Subcutaneous abdominal adipose tissue (tissue), 5 donors: ENCODE measurements at regions not wholly inside any gene's neighbourhood (a gene's known extent, or its start where the extent isn't known, plus 50 kb on each side); places are given as distances from the start of the nearest gene placed in this dataset.
"Not testable (repeated sequence)": the region's sequence is repeated elsewhere in the genome, so short reads cannot be mapped to it uniquely, and the experiment has no call there.

Source experiments
- H3K27ac ChIP-seq: one replicate; pipeline ENCODE4 v1.7.0; 2013; ENCODE audit warnings: low read depth, mild to moderate bottlenecking, inconsistent platforms, low read length, moderate library complexity
- H3K27me3 ChIP-seq, 5 donors: one replicate each; pipeline ENCODE4 v1.7.0; 2013; ENCODE audit warnings: low read length in 5 of 5, inconsistent platforms in 1 of 5; ENCODE audit not compliant: control insufficient read depth in 5 of 5, insufficient read depth in 4 of 5
- H3K36me3 ChIP-seq, 5 donors: one replicate each; pipeline ENCODE4 v1.7.0; 2013; ENCODE audit warnings: low read length in 5 of 5; ENCODE audit not compliant: control insufficient read depth in 5 of 5, insufficient read depth in 5 of 5
- H3K4me1 ChIP-seq, 5 donors: one replicate each; pipeline ENCODE4 v1.7.0; 2013; ENCODE audit warnings: low read length in 5 of 5, mild to moderate bottlenecking in 3 of 5, moderate library complexity in 1 of 5; ENCODE audit not compliant: control insufficient read depth in 5 of 5, insufficient read depth in 5 of 5
- H3K4me3 ChIP-seq, 5 donors: one replicate each; pipeline ENCODE4 v1.7.0; 2013; ENCODE audit warnings: low read length in 5 of 5, low read depth in 1 of 5
- H3K9ac ChIP-seq, 5 donors: one replicate each; pipeline ENCODE4 v1.7.0; 2013; ENCODE audit warnings: low read length in 5 of 5, mild to moderate bottlenecking in 4 of 5, moderate library complexity in 3 of 5
- H3K9me3 ChIP-seq, 5 donors: one replicate each; pipeline ENCODE4 v1.7.0; 2013; ENCODE audit warnings: low read length in 5 of 5; ENCODE audit not compliant: control insufficient read depth in 5 of 5
- donor health status: healthy.
- donor health status: healthy.
- donor health status: healthy.
- donor health status: healthy.
- donor health status: healthy.

- Histone ChIP-seq H3K4me1 (no peaks in the 10 kb centered on the region), H3K4me3 (no peak overlapping the region), H3K9ac (no peak overlapping the region), H3K36me3 (no peaks in the 10 kb centered on the region), H3K27me3 (no peaks in the 10 kb centered on the region), H3K9me3 (no peaks in the 10 kb centered on the region), H3K27ac (no peak overlapping the region)
Measured at GRCh38 chr4:179344861-179345260, 1902.6 kb upstream of the AGA start.

- Histone ChIP-seq H3K4me3 (no peak overlapping the region), H3K36me3 (no peaks in the 10 kb centered on the region), H3K9ac (no peak overlapping the region), H3K27ac (no peak overlapping the region), H3K27me3 (no peaks in the 10 kb centered on the region), H3K4me1 (no peaks in the 10 kb centered on the region), H3K9me3 (no peaks in the 10 kb centered on the region)
Measured at GRCh38 chr4:179352221-179352620, 1910.0 kb upstream of the AGA start.

DNA sequence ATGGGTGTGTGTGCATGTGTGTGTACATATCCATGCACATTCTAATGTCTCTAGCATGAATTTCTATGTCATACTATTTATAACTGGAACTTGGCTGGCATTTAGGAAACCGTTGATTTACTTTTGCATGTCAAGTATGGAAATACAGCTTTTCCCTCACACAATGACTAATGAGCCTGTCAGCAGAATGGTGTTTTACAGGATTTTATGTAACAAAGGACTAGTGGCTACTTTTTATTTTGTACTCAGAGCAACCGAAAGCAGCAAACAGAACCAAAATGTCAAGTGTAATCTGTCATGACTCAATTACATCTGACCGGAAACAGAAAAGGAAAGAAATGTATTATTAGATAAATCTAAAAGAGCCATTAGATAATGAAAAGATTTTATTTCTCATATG lies 1911.5 kb upstream of the AGA start:
- H3K4me1 ChIP-seq: no peaks in the 10 kb centered on the region
- H3K4me3 ChIP-seq: no peak overlapping the region
- H3K9me3 ChIP-seq: no peaks in the 10 kb centered on the region
- no peaks in the 10 kb centered on the region for H3K27me3 ChIP-seq
- no peak overlapping the region for H3K27ac ChIP-seq
- no peak overlapping the region for H3K9ac ChIP-seq
- no peaks in the 10 kb centered on the region for H3K36me3 ChIP-seq

DNA sequence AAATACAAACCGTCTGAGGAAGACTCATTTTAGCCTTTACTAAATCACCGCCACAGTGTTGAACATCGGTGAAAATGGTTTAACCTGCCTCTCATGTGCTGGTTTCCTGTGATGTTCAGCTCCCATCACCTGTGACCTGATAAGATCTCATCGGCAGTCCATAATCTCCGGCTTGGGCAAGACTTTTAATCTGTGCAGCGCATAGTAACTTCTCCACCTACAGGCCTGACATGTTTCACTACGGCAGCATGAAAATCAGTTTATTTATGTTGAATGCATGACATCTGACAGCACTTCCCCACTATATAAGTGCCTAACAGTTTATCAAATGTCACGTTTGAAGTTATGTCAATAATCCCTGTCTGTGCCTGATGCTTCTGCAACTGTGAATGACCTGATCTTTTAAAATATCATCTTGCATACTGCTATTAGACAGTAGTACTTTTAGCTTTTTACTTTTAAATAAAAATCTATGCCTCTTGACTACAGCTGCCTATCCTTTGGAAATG lies 1919.8 kb upstream of the AGA start:
- Histone ChIP-seq H3K27ac (no peak overlapping the region), H3K9ac (no peak overlapping the region), H3K9me3 (no peaks in the 10 kb centered on the region), H3K27me3 (no peaks in the 10 kb centered on the region), H3K4me1 (no peaks in the 10 kb centered on the region), H3K4me3 (no peak overlapping the region), H3K36me3 (no peaks in the 10 kb centered on the region)

DNA sequence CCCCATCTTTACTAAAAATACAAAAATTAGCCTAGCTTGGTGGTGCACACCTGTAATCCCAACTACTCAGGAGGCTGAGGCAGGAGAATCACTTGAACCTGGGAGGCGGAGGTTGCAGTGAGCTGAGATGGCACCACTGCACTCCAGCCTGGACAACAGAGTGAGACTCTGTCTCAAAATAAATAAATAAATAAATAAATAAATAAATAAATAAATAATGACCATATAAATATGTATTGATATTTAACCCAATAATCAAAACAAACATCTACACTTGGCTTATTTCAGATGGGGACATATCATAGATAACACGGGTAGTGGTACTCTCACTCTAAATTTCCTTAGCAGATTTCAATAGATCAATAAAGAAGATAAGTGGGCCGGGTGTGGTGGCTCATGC lies 1923.7 kb upstream of the AGA start:
- H3K4me3 ChIP-seq, H3K36me3 ChIP-seq: not testable (repeated sequence)

GRCh38 chr4:179372242-179372641 lies 1930.0 kb upstream of the AGA start:
- Histone ChIP-seq H3K9me3 (peaks cover 0 to 4% (median 0%) of the 10 kb centered on the region in 5 donors), H3K9ac (no peak overlapping the region), H3K4me1 (no peaks in the 10 kb centered on the region), H3K36me3 (no peaks in the 10 kb centered on the region), H3K27ac (no peak overlapping the region), H3K27me3 (no peaks in the 10 kb centered on the region), H3K4me3 (no peak overlapping the region)

More for the DNA sequence above, 1923.7 kb upstream of the AGA start:
- H3K27ac ChIP-seq, H3K9me3 ChIP-seq, H3K9ac ChIP-seq, H3K27me3 ChIP-seq, H3K4me1 ChIP-seq: not testable (repeated sequence)

- H3K9ac ChIP-seq: no peak overlapping the region
- no peak overlapping the region for H3K4me3 ChIP-seq
- no peaks in the 10 kb centered on the region for H3K36me3 ChIP-seq
- no peaks in the 10 kb centered on the region for H3K27me3 ChIP-seq
- H3K9me3 ChIP-seq: peaks cover 0 to 4% (median 0%) of the 10 kb centered on the region in 5 donors
- H3K4me1 ChIP-seq: no peaks in the 10 kb centered on the region
- H3K27ac ChIP-seq: no peak overlapping the region
Measured at GRCh38 chr4:179372746-179373145, 1930.5 kb upstream of the AGA start.

- H3K9me3 ChIP-seq, H3K27ac ChIP-seq, H3K27me3 ChIP-seq, H3K9ac ChIP-seq, H3K4me3 ChIP-seq, H3K36me3 ChIP-seq, H3K4me1 ChIP-seq: not testable (repeated sequence)
Measured at GRCh38 chr4:179378847-179379246, 1936.6 kb upstream of the AGA start.

DNA sequence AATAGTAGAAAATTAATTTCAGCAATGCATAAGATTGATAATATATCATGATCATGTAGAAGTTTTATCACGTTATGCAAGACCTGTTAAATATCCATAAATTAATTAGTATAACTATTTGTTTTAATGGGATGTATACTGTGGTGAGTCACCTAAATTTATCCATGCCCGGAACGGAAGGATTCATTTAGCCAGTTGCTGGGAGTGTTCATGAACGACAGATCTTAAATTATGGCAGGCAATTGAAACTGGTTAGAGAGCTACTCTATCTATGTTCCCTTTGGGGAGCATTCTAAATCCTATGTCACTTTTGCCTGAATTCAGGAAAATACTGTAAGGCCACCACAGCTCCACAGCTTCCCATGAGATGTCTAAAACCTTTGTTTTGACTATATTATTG lies 1950.5 kb upstream of the AGA start:
- Histone ChIP-seq H3K27ac (no peak overlapping the region), H3K36me3 (no peaks in the 10 kb centered on the region), H3K4me1 (no peaks in the 10 kb centered on the region), H3K4me3 (no peak overlapping the region), H3K9me3 (peaks cover 0 to 2% (median 0%) of the 10 kb centered on the region in 5 donors), H3K9ac (no peak overlapping the region), H3K27me3 (no peaks in the 10 kb centered on the region)

- Histone ChIP-seq H3K36me3 (no peaks in the 10 kb centered on the region), H3K27me3 (no peaks in the 10 kb centered on the region), H3K9me3 (peaks cover 0 to 2% (median 0%) of the 10 kb centered on the region in 5 donors), H3K4me1 (no peaks in the 10 kb centered on the region), H3K4me3 (no peak overlapping the region), H3K9ac (no peak overlapping the region), H3K27ac (no peak overlapping the region)
Measured at GRCh38 chr4:179398414-179398813, 1956.2 kb upstream of the AGA start.
